ENCODE measurements at regions not wholly inside any gene's neighbourhood (a gene's known extent, or its start where the extent isn't known, plus 50 kb on each side); places are given as distances from the start of the nearest gene placed in this dataset.

- TF ChIP-seq CTCF (conservative IDR thresholded peaks at IDR 0.05; ENCODE audit: low read depth, low read length) = no peak
- DNase-seq (ENCODE audit: low read depth) = no peak
- H3K4me3 ChIP-seq (ENCODE audit: low read length) = no peak overlapping the region
Measured at GRCh38 chr13:48804821-48805601, 151.3 kb downstream of the CYSLTR2 start.

- TF ChIP-seq CTCF (conservative IDR thresholded peaks at IDR 0.05; ENCODE audit: low read depth, low read length) = no peak
Measured at GRCh38 chr13:48806522-48806921, 152.8 kb downstream of the CYSLTR2 start.

GRCh38 chr13:48808683-48809082, 155.0 kb downstream of the CYSLTR2 start:
- no peak for TF ChIP-seq CTCF (conservative IDR thresholded peaks at IDR 0.05; ENCODE audit: low read depth, low read length)
- DNase-seq (ENCODE audit: low read depth) = no peak
- no peak overlapping the region for H3K4me3 ChIP-seq (ENCODE audit: low read length)

More at GRCh38 chr13:48806522-48806921, 152.8 kb downstream of the CYSLTR2 start:
- H3K4me3 ChIP-seq (ENCODE audit: low read length) = no peak overlapping the region
- DNase-seq (ENCODE audit: low read depth) = no peak

- no peak overlapping the region for H3K4me3 ChIP-seq (ENCODE audit: low read length)
- no peak for DNase-seq (ENCODE audit: low read depth)
- no peak for TF ChIP-seq CTCF (conservative IDR thresholded peaks at IDR 0.05; ENCODE audit: low read depth, low read length)
Measured at GRCh38 chr13:48810013-48810412, 156.3 kb downstream of the CYSLTR2 start.

- DNase-seq (ENCODE audit: low read depth) = no peak
- TF ChIP-seq CTCF (conservative IDR thresholded peaks at IDR 0.05; ENCODE audit: low read depth, low read length) = no peak
- no peak overlapping the region for H3K4me3 ChIP-seq (ENCODE audit: low read length)
Measured at GRCh38 chr13:48813518-48813917, 159.8 kb downstream of the CYSLTR2 start.

GRCh38 chr13:48816700-48817099, 159.0 kb upstream of the FNDC3A start:
- H3K4me3 ChIP-seq (ENCODE audit: low read length) = no peak overlapping the region
- DNase-seq (ENCODE audit: low read depth) = no peak
- TF ChIP-seq CTCF (conservative IDR thresholded peaks at IDR 0.05; ENCODE audit: low read depth, low read length) = no peak

- H3K4me3 ChIP-seq (ENCODE audit: low read length) = no peak overlapping the region
- no peak for TF ChIP-seq CTCF (conservative IDR thresholded peaks at IDR 0.05; ENCODE audit: low read depth, low read length)
- DNase-seq (ENCODE audit: low read depth) = no peak
Measured at GRCh38 chr13:48817166-48817802, 158.4 kb upstream of the FNDC3A start.

Measured in retinal pigment epithelial cell (primary cell).